Hematopoietic multipotent progenitor cell treated with erythropoietin and hydrocortisone succinate and interleukin-3 and kit ligand, for 4 days (in vitro differentiated cells): ENCODE measurements at regions not wholly inside any gene's neighbourhood (a gene's known extent, or its start where the extent isn't known, plus 50 kb on each side); places are given as distances from the start of the nearest gene placed in this dataset.

ENCODE experiments used
- DNase-seq: peaks from one replicate; pipeline ENCODE4 v3.0.0-alpha.2; 2015

DNA sequence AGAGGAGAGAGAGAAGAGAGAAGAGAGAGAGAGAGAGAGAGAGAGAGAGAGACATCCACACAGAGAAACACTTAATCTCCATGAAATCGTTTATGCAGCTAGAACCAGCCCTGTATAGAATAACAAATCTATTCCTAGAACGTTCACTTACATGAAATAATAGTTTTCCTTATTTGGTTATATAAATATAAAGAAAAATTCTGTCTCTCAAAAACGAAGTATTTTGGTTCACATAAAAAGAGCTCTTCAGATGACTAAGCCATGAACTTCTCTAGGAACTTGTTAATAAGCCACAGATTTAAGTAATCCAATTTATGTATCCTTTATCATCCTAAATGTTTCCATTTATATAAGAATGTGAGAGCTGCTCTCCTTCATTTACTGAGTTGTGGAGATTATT lies 1315.1 kb upstream of the PCDH7 start:
- DNase-seq: no peak

DNA sequence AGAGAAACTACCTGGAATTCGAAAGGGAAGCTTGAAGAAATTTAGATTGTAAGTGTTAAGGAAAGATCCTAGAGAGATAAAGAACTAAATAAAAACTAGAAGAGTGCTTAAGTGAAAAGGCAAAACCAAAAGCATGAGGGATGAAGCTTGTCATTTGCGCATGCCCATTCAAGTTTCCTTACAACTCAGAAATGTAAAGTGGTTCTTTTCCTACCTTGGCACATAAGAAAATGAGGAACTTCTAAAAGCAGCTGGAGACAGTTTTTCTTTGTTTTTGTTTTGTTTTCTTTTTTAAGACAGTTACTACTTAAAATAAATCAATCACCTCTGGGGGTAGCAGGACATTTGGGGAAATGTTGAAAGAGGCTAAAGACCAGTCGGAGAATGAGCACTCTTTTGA lies 1304.4 kb upstream of the PCDH7 start:
- DNase-seq: no peak

DNA sequence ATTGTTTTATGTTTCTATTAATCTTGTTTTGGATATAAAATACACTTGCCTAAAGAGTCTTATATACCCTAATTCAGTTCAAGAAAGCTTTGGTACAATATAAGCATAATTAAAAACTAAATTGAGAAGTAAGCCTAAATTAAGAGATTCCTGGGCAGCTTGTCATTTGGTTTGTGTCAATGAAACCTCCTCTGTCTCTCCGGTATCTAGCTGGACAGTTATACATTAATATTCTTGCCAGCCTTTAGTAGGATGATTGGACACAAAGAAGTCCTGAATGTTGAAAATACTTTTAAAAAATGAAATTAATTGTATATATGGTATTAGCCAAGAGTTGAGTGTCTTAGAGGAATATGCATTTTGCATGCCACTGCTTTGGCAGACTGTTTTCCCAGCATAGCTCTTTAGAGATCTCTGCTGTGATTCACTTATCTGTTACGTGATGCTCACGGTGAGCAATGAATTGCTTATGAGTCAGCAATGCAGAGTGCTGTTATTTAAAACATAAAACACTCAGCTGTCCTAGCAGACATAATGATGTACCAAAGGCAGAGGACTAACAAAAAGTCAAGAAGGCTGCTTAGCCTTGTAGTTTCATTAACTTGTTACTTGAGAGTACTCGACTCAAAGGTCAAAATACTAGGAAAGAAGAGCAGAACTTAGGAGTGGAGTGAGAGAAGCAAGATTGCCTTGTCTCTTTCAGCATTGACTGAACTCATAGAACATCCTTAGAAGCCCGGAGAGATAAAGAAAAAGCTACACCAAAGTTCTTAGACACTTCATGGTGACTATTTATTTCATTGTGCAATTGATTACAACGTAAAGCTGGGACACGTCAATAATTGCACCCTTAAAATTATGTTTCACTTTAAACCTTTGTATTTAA lies 1296.1 kb upstream of the PCDH7 start:
- no peak for DNase-seq

DNA sequence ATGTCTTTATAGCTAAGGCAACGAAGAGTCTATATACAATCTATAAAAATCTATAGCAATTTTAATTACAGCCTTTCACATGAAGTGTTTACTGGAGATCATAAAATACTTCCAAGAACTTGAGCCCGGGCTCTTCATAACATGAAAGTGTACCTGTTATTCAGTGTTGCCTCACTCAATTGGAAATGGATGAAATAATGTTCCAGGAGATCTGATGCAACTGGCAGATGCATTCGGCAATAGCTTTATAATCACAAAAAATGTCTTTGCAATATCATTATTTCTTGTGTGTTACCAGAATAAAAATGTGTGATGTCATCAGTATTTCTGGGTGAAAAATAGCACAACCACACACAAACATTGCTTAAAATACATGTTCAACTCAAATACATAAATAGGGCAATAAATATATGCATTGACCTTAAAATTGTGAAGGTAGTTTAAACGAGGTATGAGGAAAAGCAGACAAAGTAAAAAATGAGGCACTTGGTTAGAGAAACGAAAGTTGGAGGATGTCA lies 1266.8 kb upstream of the PCDH7 start:
- DNase-seq: no peak

DNA sequence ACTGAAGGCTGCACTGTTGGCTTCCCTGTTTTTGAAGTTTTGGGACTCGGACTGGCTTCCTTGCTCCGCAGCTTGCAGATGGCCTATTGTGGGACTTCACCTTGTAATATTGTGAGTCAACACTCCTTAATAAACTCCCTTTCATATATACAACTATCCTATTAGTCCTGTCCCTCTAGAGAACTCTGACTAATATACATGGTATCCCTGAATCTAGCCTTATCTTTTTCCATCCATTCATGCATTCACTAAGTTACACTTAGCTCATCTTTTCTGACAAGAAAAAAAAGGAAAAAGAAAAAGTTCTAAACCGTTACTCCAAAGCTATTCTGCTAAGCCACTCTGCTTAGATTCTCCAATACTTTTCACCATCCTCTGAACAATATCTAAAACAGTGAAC lies 1260.2 kb upstream of the PCDH7 start:
- DNase-seq: no peak

DNA sequence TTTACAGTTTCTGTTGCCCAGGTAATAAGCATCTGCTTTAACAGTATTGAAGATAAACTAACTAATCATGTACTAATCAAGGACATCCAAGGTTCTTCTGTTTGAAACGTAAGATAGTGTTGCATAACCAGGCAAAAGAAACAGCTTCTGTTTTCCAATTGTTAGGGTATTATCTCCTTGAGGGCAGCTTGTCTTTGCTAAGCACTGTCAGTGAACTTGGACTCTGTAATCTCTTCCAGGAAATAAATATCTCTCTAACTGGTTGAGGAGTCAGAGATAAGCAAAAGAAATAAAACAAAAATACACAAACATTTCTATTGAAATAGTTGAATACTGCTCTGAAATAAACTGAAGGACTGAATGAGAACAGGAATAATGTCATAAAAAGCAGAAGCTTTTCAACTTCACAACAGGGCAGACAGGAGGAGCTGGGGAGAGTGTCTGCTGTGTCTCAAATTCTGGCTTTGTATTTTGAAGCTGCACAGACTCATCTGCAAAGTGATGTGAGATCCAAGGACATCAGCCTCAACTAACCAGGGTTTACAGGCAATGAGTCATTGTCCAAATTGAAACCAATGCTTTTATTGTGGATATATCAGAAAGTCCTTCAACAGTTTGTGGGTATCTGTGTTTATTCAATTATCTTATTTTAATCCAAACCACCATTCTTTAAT lies 1253.0 kb upstream of the PCDH7 start:
- no peak for DNase-seq
